MM.1S (cell line): ENCODE measurements at regions not wholly inside any gene's neighbourhood (a gene's known extent, or its start where the extent isn't known, plus 50 kb on each side); places are given as distances from the start of the nearest gene placed in this dataset.
"Not testable (repeated sequence)": the region's sequence is repeated elsewhere in the genome, so short reads cannot be mapped to it uniquely, and the experiment has no call there.

Experiments used
- DNase-seq: peaks from one replicate; pipeline ENCODE4 v3.0.0-alpha.2; 2015
- H2AFZ ChIP-seq: fragments of 300-600 bp; sonication (generic); 2 replicates; pipeline ENCODE4 v1.6.0; 2016; ENCODE audit warnings: antibody characterized with exemption, low read length
- H3F3A ChIP-seq: fragments of 300-600 bp; sonication (generic); 2 replicates; pipeline ENCODE4 v1.6.1; 2016; ENCODE audit warnings: mild to moderate bottlenecking, antibody characterized with exemption, low read length, moderate library complexity, mixed read lengths; ENCODE audit not compliant: insufficient read depth
- H3K27ac ChIP-seq: fragments of 300-600 bp; sonication (generic); 2 replicates; pipeline ENCODE4 v1.5.1; 2016; ENCODE audit warnings: mild to moderate bottlenecking, low read length
- H3K27me3 ChIP-seq: fragments of 300-600 bp; sonication (generic); replicated peaks from 2 replicates; pipeline ENCODE4 v1.6.0; 2016; ENCODE audit warnings: low read length; ENCODE audit not compliant: insufficient read depth
- H3K36me3 ChIP-seq: fragments of 300-600 bp; sonication (generic); replicated peaks from 2 replicates; pipeline ENCODE4 v1.6.1; 2016; ENCODE audit warnings: mild to moderate bottlenecking, low read length, mixed read lengths; ENCODE audit not compliant: insufficient read depth
- H3K4me1 ChIP-seq: fragments of 300-600 bp; sonication (generic); 2 replicates; pipeline ENCODE4 v1.6.1; 2016; ENCODE audit warnings: low read length, mixed read lengths
- H3K4me2 ChIP-seq: fragments of 300-600 bp; sonication (generic); 2 replicates; pipeline ENCODE4 v1.6.0; 2016; ENCODE audit warnings: low read depth, low read length
- H3K4me3 ChIP-seq: fragments of 300-600 bp; sonication (generic); 2 replicates; pipeline ENCODE4 v1.5.1; 2016; ENCODE audit warnings: low read length, mixed read lengths
- H3K79me2 ChIP-seq: fragments of 300-600 bp; sonication (generic); 2 replicates; pipeline ENCODE4 v1.6.1; 2016; ENCODE audit warnings: mixed run types, low read length, mixed read lengths
- H3K9ac ChIP-seq: fragments of 300-600 bp; sonication (generic); 2 replicates; pipeline ENCODE4 v1.6.1; 2016; ENCODE audit warnings: low read length, mixed read lengths
- H3K9me2 ChIP-seq: fragments of 300-600 bp; sonication (generic); replicated peaks from 2 replicates; pipeline ENCODE4 v1.6.1; 2016; ENCODE audit warnings: mild to moderate bottlenecking, low read length, mixed read lengths; ENCODE audit not compliant: insufficient read depth
- H3K9me3 ChIP-seq: fragments of 300-600 bp; sonication (generic); replicated peaks from 2 replicates; pipeline ENCODE4 v1.6.1; 2016; ENCODE audit warnings: mild to moderate bottlenecking, low read length, mixed read lengths; ENCODE audit not compliant: insufficient read depth
- H4K20me1 ChIP-seq: fragments of 300-600 bp; sonication (generic); 2 replicates; pipeline ENCODE4 v1.6.1; 2016; ENCODE audit warnings: mild to moderate bottlenecking, low read length, moderate library complexity, mixed read lengths; ENCODE audit not compliant: insufficient read depth
- EZH2 ChIP-seq: fragments of 300-600 bp; sonication (generic); optimal IDR thresholded peaks from 2 replicates; pipeline ENCODE3; 2017; ENCODE audit warnings: low read depth, mild to moderate bottlenecking, antibody characterized with exemption, low read length, mixed read lengths
- EZH2phosphoT487 ChIP-seq: fragments of 300-600 bp; sonication (generic); IDR thresholded peaks from 2 replicates; pipeline ENCODE4 v1.6.1; 2018; ENCODE audit warnings: antibody characterized with exemption, low read length
- TF ChIP-seq, protein P1 (sequence below): fragments of 300-600 bp; sonication (generic); IDR thresholded peaks from 2 replicates; pipeline ENCODE4 v1.5.1; 2016; ENCODE audit warnings: antibody characterized with exemption, low read length, mixed read lengths

DNA sequence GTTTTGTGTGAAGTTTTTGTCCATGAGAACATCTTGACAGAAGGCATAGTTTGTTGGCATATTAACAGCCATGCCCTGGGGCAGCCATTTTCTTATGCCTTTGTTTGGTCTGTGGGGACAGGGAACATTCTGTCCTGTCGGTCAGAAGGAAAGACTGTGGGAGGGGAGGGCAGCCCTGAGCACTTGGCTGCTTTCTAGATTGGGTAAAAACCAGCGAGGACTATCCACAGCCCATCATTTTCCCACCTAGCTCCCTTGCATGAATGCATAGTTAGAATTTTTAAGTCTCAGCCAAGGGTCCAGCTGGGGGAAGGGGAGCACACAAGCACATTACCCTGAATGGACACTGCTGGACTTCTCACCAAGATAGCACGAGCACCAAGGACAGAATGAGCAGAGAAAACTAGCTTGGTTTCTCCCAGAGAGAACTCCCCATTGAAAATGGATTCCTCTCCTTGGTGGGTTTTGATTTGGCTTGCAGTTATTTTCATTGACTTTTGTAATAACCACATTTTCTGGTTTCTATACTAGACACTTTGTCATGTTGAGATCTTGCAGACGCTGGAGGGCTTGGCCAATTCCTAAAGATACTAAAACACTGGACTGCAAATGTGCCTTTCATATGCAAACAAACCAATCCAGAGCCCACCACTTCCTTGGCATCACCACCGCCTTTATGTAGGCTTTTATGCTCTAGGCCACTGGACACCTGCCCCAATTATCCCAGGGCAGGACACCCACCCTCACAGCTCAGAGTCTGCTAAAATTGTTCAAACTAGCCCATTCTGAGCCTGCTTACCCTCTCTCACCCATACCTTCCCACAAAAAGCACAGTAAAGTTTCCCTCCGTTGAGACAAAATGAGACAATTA lies 129.9 kb downstream of the BOD1 start:
- no peak overlapping the region for H3K4me3 ChIP-seq
- no peak for DNase-seq
- H3K27me3 ChIP-seq = no peaks in the 10 kb centered on the region
- H4K20me1 ChIP-seq = no peaks in the 10 kb centered on the region
- no peaks in the 10 kb centered on the region for H3F3A ChIP-seq
- no peak overlapping the region for H3K27ac ChIP-seq
- TF ChIP-seq EZH2phosphoT487 (no peak), EZH2 (no peak)
- TF ChIP-seq, protein P1, sequence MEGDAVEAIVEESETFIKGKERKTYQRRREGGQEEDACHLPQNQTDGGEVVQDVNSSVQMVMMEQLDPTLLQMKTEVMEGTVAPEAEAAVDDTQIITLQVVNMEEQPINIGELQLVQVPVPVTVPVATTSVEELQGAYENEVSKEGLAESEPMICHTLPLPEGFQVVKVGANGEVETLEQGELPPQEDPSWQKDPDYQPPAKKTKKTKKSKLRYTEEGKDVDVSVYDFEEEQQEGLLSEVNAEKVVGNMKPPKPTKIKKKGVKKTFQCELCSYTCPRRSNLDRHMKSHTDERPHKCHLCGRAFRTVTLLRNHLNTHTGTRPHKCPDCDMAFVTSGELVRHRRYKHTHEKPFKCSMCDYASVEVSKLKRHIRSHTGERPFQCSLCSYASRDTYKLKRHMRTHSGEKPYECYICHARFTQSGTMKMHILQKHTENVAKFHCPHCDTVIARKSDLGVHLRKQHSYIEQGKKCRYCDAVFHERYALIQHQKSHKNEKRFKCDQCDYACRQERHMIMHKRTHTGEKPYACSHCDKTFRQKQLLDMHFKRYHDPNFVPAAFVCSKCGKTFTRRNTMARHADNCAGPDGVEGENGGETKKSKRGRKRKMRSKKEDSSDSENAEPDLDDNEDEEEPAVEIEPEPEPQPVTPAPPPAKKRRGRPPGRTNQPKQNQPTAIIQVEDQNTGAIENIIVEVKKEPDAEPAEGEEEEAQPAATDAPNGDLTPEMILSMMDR = no peak
- H3K36me3 ChIP-seq = no peaks in the 10 kb centered on the region
- H3K9ac ChIP-seq = no peak overlapping the region
- no peaks in the 10 kb centered on the region for H3K9me2 ChIP-seq
- no peaks in the 10 kb centered on the region for H3K79me2 ChIP-seq
- H2AFZ ChIP-seq = no peak overlapping the region
- no peaks in the 10 kb centered on the region for H3K4me1 ChIP-seq
- H3K4me2 ChIP-seq = no peak overlapping the region
- H3K9me3 ChIP-seq = no peaks in the 10 kb centered on the region

DNA sequence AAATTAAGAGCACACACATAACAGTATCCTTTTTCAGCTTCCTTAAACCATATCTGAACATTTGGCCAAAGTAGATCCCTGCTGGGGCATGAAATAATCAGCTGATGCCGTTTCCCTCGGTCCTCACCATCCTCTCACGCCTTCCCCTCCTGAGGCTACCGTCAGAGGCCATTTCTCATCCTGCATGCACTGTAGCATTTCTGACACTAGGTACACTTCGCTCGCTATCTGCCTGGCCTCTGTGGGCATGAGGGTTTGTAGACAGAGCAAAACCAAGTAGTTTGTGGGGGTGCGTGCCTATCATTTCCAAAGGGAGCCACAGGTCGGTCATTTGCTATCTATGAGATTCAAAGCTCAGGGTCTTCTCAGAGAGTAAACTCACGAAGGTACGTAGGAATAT lies 131.9 kb downstream of the BOD1 start:
- no peaks in the 10 kb centered on the region for H3F3A ChIP-seq
- no peak for DNase-seq
- H2AFZ ChIP-seq = no peak overlapping the region
- H3K36me3 ChIP-seq = no peaks in the 10 kb centered on the region
- no peak overlapping the region for H3K4me3 ChIP-seq
- TF ChIP-seq EZH2phosphoT487 (no peak), EZH2 (no peak)
- TF ChIP-seq, protein P1 = no peak
- no peak overlapping the region for H3K9ac ChIP-seq
- H3K4me1 ChIP-seq = no peaks in the 10 kb centered on the region
- H3K27me3 ChIP-seq = no peaks in the 10 kb centered on the region
- H3K9me2 ChIP-seq = no peaks in the 10 kb centered on the region
- no peak overlapping the region for H3K4me2 ChIP-seq
- no peak overlapping the region for H3K27ac ChIP-seq
- H4K20me1 ChIP-seq = no peaks in the 10 kb centered on the region
- no peaks in the 10 kb centered on the region for H3K9me3 ChIP-seq
- no peaks in the 10 kb centered on the region for H3K79me2 ChIP-seq

DNA sequence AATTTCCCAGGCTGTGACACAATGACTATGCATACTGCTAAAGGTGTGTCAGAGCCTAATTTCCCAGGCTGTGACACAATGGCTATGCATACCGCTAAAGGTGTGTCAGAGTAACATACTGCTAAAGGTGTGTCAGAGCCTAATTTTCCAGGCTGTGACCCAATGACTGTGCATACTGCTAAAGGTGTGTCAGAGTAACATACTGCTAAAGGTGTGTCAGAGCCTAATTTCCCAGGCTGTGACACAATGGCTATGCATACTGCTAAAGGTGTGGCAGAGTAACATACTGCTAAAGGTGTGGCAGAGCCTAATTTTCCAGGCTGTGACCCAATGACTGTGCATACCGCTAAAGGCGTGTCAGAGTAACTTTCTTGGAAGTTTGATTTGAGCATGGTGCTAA lies 132.9 kb downstream of the BOD1 start:
- DNase-seq, H3K79me2 ChIP-seq, H3K27ac ChIP-seq: not testable (repeated sequence)

DNA sequence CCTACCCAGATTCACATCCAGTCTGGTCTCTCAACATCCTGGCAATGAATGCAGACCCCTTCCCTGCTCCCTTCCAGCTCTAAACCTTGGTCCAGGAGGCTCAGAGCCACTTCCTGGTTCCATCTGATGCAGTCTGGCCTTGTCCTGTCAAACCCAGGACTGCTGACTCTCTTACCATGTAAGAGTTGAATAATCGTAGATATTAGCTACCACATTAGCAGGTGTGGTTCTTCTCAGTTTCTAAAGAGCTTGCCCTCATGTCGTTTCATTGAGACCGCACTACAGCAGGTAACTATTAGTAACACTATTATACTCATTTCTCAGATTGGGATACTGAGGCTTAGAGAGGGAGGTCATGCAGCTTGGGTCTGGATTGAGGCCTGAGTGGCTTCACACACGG lies 133.3 kb downstream of the BOD1 start:
- H3K27ac ChIP-seq = no peak overlapping the region
- H3K79me2 ChIP-seq = no peaks in the 10 kb centered on the region
- H3K27me3 ChIP-seq = no peaks in the 10 kb centered on the region
- no peak for TF ChIP-seq EZH2
- no peak for TF ChIP-seq EZH2phosphoT487
- TF ChIP-seq, protein P1 = no peak
- H2AFZ ChIP-seq = no peak overlapping the region
- H3K36me3 ChIP-seq = no peaks in the 10 kb centered on the region
- no peak overlapping the region for H3K4me3 ChIP-seq
- no peaks in the 10 kb centered on the region for H4K20me1 ChIP-seq
- H3K4me1 ChIP-seq = no peaks in the 10 kb centered on the region
- no peaks in the 10 kb centered on the region for H3F3A ChIP-seq
- no peak for DNase-seq
- no peak overlapping the region for H3K4me2 ChIP-seq
- no peak overlapping the region for H3K9ac ChIP-seq
- no peaks in the 10 kb centered on the region for H3K9me3 ChIP-seq
- no peaks in the 10 kb centered on the region for H3K9me2 ChIP-seq

More for the DNA sequence above, 132.9 kb downstream of the BOD1 start:
- not testable (repeated sequence) for H4K20me1 ChIP-seq, H3K9me3 ChIP-seq, H3K9ac ChIP-seq, H3K27me3 ChIP-seq, H3K4me2 ChIP-seq, H3F3A ChIP-seq, H2AFZ ChIP-seq, H3K36me3 ChIP-seq, H3K4me1 ChIP-seq, H3K9me2 ChIP-seq, H3K4me3 ChIP-seq
